NOMO-1 treated with dmso at 0.1 percent for 144 hours (cell line): ENCODE measurements at regions not wholly inside any gene's neighbourhood (a gene's known extent, or its start where the extent isn't known, plus 50 kb on each side); places are given as distances from the start of the nearest gene placed in this dataset.
"Not testable (repeated sequence)": the region's sequence is repeated elsewhere in the genome, so short reads cannot be mapped to it uniquely, and the experiment has no call there.

Experiments
- DNase-seq: peaks from one replicate; lab custom pipeline; 2025; ENCODE audit not compliant: unreplicated experiment; lab: John Stamatoyannopoulos, UW

GRCh38 chr1:58201492-58202106 lies 344.9 kb downstream of the OMA1 start:
- no peak for DNase-seq

GRCh38 chr1:58200437-58200836 lies 346.1 kb downstream of the OMA1 start:
- no peak for DNase-seq

GRCh38 chr1:58197811-58198210 lies 348.7 kb downstream of the OMA1 start:
- no peak for DNase-seq

GRCh38 chr1:58190267-58190988 lies 356.1 kb downstream of the OMA1 start:
- no peak for DNase-seq

- DNase-seq: no peak
These were observed 357.1 kb downstream of the OMA1 start for GRCh38 chr1:58189453-58189852.

- no peak for DNase-seq
These were observed 363.2 kb downstream of the OMA1 start for GRCh38 chr1:58183286-58183685.

GRCh38 chr1:58180537-58180936 lies 366.0 kb downstream of the OMA1 start:
- DNase-seq: no peak

GRCh38 chr1:58169160-58169559 lies 377.4 kb downstream of the OMA1 start:
- DNase-seq: not testable (repeated sequence)

- DNase-seq: not testable (repeated sequence)
These were observed 379.4 kb downstream of the OMA1 start for GRCh38 chr1:58167131-58167530.

GRCh38 chr1:58166417-58166816 lies 380.1 kb downstream of the OMA1 start:
- no peak for DNase-seq

GRCh38 chr1:58165073-58165472 lies 381.5 kb downstream of the OMA1 start:
- no peak for DNase-seq

- peak; percentile 16 for DNase-seq
These were observed 383.5 kb downstream of the OMA1 start for GRCh38 chr1:58162952-58163550.

GRCh38 chr1:58159434-58159830 lies 387.1 kb downstream of the OMA1 start:
- DNase-seq: no peak

GRCh38 chr1:58158506-58159433 lies 387.8 kb downstream of the OMA1 start:
- no peak for DNase-seq

- no peak for DNase-seq
These were observed 388.5 kb downstream of the OMA1 start for GRCh38 chr1:58158016-58158415.

GRCh38 chr1:58157256-58157655 lies 389.3 kb downstream of the OMA1 start:
- DNase-seq: no peak

GRCh38 chr1:58156831-58157230 lies 389.7 kb downstream of the OMA1 start:
- no peak for DNase-seq

- peak; percentile 54 for DNase-seq
These were observed 390.4 kb downstream of the OMA1 start for GRCh38 chr1:58156124-58156468.

GRCh38 chr1:58155418-58156123 lies 391.0 kb downstream of the OMA1 start:
- peak; percentile 17 for DNase-seq

- DNase-seq: no peak
These were observed 392.3 kb downstream of the OMA1 start for GRCh38 chr1:58154256-58154655.

GRCh38 chr1:58152697-58153096 lies 393.8 kb downstream of the OMA1 start:
- no peak for DNase-seq
